ENCODE measurements at regions not wholly inside any gene's neighbourhood (a gene's known extent, or its start where the extent isn't known, plus 50 kb on each side); places are given as distances from the start of the nearest gene placed in this dataset.

DNA sequence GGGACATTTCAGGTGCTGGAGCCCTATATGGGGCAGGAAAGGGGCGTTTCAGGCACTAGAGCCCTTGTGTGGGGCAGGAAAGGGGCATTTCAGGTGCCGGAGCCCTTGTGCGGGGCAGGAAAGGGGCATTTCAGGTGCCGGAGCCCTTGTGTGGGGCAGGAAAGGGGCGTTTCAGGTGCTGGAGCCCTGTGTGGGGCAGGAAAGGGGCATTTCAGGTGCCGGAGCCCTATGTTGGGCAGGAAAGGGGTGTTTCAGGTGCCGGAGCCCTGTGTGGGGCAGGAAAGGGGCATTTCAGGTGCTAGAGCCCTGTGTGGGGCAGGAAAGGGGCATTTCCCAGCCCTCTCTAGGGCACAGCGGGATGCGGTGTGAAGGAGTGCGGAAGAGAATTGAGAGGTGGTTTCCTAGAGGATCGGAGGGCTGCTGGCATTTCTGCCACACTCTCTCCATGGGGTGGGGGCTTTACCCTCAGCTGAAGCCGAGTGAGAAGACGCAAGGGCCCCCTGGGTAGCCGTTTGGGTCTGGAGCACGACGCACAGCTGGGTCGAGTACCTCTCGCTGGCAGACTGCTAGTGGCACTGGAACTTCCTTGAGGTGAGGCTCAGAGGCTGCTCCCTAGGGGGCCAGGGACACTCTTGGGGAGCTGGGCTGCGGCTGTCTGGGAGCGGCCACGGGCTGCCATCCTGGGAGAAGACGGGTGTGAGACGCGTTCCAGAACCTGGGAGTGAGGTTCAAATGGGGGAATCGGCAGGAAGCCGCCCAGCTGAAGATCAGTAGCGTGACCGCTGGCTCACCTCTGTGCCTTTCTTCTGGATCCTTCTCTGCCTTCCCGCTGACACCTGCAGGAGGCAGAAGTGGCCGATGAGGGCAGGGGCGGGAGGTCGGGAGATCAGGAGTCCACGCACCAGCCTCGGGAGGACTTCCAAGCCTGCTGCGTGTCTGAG, 122.6 kb upstream of the IRX4 start:
- in situ Hi-C loops (cut with MboI; ENCODE audit: low pct_unique_long_range_greater_than_20kb in 2 of 9, low sequenced_read_pairs in 9 of 9, unreplicated experiment in 9 of 9): no loop called here
- no peak for ATAC-seq (replicated peaks in 6 of 8)
- H3K4me3 ChIP-seq: no peak overlapping the region
- H3K27ac ChIP-seq: no peak overlapping the region
- H3K4me1 ChIP-seq (replicated peaks in 1 of 2): no peaks in the 10 kb centered on the region
- 6 to 90% (median 67%) methylated on average over 3 to 8 of the region's 35 CpGs; no CpG with 5 or more reads in 5 of the 10 experiments for WGBS, 10 experiments

DNA sequence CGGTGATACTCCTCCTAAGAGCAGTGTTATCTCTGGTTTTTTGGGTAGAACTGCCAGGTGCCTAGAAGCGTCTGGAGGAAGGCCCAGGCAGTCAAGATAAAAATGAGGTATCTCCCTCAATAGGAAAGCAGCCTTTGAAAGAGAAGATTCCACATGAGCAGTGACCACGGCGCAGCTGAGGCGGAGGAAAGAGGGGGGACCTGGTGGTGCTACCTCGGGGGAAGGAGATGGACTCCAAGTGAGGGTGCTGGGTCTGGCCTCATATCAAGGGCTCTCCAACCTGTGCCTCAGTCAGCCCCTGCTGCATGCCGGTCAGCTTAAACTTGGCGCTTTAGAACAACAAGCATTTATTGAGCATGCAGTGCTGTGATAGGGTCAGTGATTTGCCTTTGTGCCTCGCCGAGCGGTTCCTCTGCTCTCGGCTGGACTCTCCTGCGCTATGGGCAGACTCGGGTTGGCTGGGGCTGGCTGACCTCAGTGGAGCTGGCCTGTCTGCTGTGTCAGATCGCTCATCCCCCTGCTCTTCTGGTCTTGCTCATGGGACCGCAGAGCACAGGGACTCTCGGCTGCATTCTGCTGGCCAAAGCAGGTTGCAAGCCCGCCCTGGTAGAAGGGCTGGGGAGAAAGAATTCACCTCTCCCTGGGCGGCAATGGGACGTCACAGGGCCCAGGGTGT, 121.1 kb upstream of the IRX4 start:
- in situ Hi-C loops (cut with MboI; ENCODE audit: low pct_unique_long_range_greater_than_20kb in 2 of 9, low sequenced_read_pairs in 9 of 9, unreplicated experiment in 9 of 9): no loop called here
- 31 to 100% (median 83%) methylated on average over 1 to 11 of the region's 20 CpGs; no CpG with 5 or more reads in 2 of the 10 experiments for WGBS, 10 experiments

DNA sequence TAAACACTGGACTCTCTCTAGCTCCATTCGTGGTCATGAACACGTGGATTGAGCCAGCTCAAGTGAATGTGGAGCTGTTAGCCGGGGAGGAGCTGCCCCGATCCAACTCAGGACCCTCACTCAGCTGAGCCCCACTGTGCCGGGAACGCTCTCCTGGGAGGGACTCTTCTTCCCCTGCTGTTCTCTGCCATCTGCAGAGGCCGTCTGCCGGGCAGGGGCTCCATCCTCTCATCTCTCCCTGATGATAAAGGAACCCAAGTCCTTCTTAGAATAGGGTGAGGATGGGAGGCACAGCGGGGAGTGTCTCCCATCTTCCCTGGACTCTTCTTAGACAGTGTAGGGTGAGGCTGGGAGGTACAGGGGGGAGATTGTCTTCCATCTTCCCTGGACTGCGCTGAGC, 120.5 kb upstream of the IRX4 start:
- WGBS, 10 experiments: 0 to 100% (median 51%) methylated on average over 1 to 7 of the region's 10 CpGs; no CpG with 5 or more reads in 2 of the 10 experiments
- ATAC-seq (replicated peaks in 6 of 8): no peak
- no peak overlapping the region for H3K4me3 ChIP-seq
- in situ Hi-C loops (cut with MboI; ENCODE audit: low pct_unique_long_range_greater_than_20kb in 2 of 9, low sequenced_read_pairs in 9 of 9, unreplicated experiment in 9 of 9): no loop called here
- H3K27ac ChIP-seq: no peak overlapping the region
- no peaks in the 10 kb centered on the region for H3K4me1 ChIP-seq (replicated peaks in 1 of 2)

More for the DNA sequence above, 121.1 kb upstream of the IRX4 start:
- ATAC-seq (replicated peaks in 6 of 8): no peak
- no peak overlapping the region for H3K4me3 ChIP-seq
- no peaks in the 10 kb centered on the region for H3K4me1 ChIP-seq (replicated peaks in 1 of 2)
- H3K27ac ChIP-seq: no peak overlapping the region

DNA sequence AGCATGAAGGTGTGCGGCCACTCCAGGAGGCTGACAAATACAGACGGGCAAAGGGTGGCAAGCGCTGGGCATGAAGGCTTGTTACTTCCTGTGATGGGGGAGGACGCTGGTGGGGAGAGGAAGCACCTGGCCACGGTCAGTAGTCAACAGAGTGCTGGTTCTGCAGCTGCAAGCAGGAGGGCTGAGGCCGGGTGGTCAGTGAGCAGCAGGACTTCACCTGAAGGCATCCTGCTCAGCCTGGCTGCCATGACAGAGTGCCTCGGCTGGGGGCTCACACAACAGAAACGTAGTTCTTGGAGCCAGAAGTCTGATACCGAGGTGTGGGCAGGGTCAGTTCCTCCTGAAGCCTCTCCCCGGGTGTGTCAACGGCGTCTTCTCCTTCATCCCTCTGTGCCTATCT, 118.6 kb upstream of the IRX4 start:
- in situ Hi-C loops (cut with MboI; ENCODE audit: low pct_unique_long_range_greater_than_20kb in 2 of 9, low sequenced_read_pairs in 9 of 9, unreplicated experiment in 9 of 9): no loop called here
- 20 to 100% (median 80%) methylated on average over 1 to 11 of the region's 12 CpGs; no CpG with 5 or more reads in 5 of the 10 experiments for WGBS, 10 experiments
- Histone ChIP-seq H3K4me1 (replicated peaks in 1 of 2) (no peaks in the 10 kb centered on the region), H3K4me3 (no peak overlapping the region), H3K27ac (no peak overlapping the region)
- ATAC-seq (replicated peaks in 6 of 8): no peak

DNA sequence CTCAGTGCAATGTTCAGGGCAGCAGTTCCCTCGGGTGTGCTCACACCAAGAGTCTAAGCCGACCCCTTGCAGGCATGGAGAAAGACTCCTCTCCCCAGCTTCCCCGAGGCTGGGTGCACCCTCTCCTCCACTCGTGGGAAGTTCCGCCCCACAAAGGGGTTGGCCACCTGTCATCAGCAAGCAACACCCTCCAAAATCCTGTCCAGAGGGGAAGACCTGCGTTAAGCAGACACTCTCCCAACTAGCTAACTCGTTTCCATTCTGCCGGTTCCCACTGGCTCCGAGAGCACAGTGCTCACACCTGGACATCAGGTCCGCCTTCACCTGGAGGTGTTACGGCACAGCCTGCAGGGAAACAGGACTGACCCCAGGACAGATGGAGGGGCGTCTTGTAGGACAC, 117.9 kb upstream of the IRX4 start:
- no peak for ATAC-seq (replicated peaks in 6 of 8)
- WGBS, 10 experiments: 67 to 89% (median 86%) methylated on average over 3 to 10 of the region's 12 CpGs; no CpG with 5 or more reads in 7 of the 10 experiments

DNA sequence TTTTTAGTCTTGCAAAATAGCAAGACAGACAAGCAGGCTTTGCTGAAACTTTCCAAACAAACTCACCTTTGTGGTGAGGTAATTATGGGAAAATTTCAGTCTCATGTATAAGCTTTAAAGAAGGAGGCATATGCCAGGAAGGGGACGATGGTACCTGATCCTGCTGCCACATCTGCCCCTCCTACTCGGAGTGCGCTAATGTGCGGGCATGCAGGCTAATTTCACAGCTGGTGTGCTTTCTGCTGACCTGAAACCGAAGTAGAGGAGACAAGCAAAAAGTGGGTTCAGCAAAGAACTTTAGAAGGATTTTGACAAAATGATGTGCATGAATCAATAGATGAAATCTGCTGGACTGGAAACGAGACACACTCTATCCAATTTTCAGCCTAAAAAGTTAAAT, 117.1 kb upstream of the IRX4 start:
- Histone ChIP-seq H3K27ac (no peak overlapping the region), H3K4me1 (replicated peaks in 1 of 2) (no peaks in the 10 kb centered on the region), H3K4me3 (no peak overlapping the region)
- in situ Hi-C loops (cut with MboI; ENCODE audit: low pct_unique_long_range_greater_than_20kb in 2 of 9, low sequenced_read_pairs in 9 of 9, unreplicated experiment in 9 of 9): no loop called here
- ATAC-seq (replicated peaks in 6 of 8): no peak
- 0 to 67% (median 36%) methylated on average over 1 to 6 of the region's 6 CpGs; no CpG with 5 or more reads in 1 of the 10 experiments for WGBS, 10 experiments

More for the DNA sequence above, 117.9 kb upstream of the IRX4 start:
- Histone ChIP-seq H3K27ac (no peak overlapping the region), H3K4me3 (no peak overlapping the region), H3K4me1 (replicated peaks in 1 of 2) (no peaks in the 10 kb centered on the region)
- in situ Hi-C loops (cut with MboI; ENCODE audit: low pct_unique_long_range_greater_than_20kb in 2 of 9, low sequenced_read_pairs in 9 of 9, unreplicated experiment in 9 of 9): no loop called here

DNA sequence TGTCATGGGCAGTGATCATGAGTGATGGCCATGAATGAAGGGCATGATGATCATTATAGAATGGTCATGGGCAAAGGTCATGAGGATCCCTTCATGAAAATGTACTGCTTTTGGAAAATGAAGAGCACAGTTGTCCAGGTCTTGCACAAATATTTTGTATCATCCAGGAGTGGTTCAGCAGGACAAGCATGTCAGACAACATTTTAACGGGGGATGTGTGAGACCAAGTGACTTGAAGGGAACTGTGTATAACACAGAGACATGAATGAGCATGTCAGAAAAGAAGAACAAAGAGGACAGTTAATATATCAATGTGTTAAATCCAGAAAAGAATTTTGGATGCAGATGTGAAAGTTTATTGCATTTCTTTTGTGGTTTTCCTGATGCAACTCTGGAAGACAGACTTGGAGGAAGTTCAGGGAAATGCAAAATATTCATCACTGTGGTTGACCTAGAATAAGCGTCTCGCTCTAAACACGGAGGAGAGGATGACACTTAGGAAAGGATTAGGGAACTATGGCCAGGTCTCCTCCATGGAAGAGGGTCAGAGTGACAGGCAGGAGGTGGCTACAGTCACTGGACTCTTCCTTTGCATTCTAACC, 116.1 kb upstream of the IRX4 start:
- no peaks in the 10 kb centered on the region for H3K4me1 ChIP-seq (replicated peaks in 1 of 2)
- WGBS, 10 experiments: 0 to 100% (median 77%) methylated on average over 1 to 4 of the region's 4 CpGs
- in situ Hi-C loops (cut with MboI; ENCODE audit: low pct_unique_long_range_greater_than_20kb in 2 of 9, low sequenced_read_pairs in 9 of 9, unreplicated experiment in 9 of 9): no loop called here

DNA sequence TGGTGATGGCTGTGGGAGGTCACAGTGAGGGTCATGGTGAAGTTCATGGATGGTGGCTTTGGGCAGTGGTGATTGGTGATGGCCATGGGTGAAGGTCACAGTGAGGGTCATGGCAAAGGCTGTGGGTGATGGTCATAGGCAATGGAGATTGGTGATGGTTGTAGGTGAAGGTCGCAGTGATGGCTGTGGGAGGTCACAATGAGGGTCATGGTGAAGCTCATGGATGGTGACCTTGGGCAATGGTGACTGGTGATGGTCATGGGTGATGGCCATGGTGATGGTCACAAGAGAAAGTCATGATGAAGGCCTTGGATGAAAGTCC, 115.6 kb upstream of the IRX4 start:
- H3K4me3 ChIP-seq: no peak overlapping the region
- H3K4me1 ChIP-seq (replicated peaks in 1 of 2): no peaks in the 10 kb centered on the region
- 0 to 100% (median 15%) methylated on average over 1 of the region's 1 CpG; no CpG with 5 or more reads in 4 of the 10 experiments for WGBS, 10 experiments
- H3K27ac ChIP-seq: no peak overlapping the region
- no peak for ATAC-seq (replicated peaks in 6 of 8)
- in situ Hi-C loops (cut with MboI; ENCODE audit: low pct_unique_long_range_greater_than_20kb in 2 of 9, low sequenced_read_pairs in 9 of 9, unreplicated experiment in 9 of 9): no loop called here

More for the DNA sequence above, 116.1 kb upstream of the IRX4 start:
- no peak overlapping the region for H3K4me3 ChIP-seq
- no peak overlapping the region for H3K27ac ChIP-seq
- no peak for ATAC-seq (replicated peaks in 6 of 8)

DNA sequence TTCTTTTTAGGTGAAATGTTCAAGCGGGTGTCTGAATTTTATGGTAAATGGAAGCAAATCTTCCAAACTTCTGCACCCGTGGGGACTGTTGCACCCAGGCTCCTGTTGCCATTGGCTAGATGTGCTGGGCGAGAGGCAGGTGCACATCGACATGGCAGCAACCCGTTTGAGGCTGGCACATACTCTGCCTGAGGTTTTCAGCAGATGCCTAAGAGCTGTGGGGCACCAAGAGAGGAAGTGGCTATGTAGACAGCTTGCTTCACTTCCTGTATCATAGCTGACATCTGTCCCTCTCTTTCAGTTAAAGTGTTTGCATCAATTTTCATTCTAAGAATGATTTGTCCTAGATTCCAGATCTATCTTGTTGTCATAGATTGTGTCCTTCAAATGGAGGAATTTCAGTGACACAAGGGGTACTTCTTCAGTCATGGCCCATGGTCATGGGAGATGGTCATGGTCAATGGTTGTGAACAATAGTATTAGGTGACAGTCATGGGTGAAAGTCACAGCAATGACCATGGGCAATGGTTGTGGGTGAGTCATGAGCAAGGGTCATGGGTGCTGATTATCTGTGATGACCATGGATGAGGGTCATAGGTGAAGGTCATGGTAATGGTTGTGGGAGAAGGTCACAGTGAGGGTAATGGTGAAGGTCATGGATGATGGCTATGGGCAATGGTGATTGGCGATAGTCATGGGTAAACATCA, 115.1 kb upstream of the IRX4 start:
- 0 to 89% (median 62%) methylated on average over 1 to 6 of the region's 6 CpGs; no CpG with 5 or more reads in 1 of the 10 experiments for WGBS, 10 experiments
- ATAC-seq (replicated peaks in 6 of 8): no peak
- no peak overlapping the region for H3K4me3 ChIP-seq
- H3K4me1 ChIP-seq (replicated peaks in 1 of 2): no peaks in the 10 kb centered on the region
- no peak overlapping the region for H3K27ac ChIP-seq
- in situ Hi-C loops (cut with MboI; ENCODE audit: low pct_unique_long_range_greater_than_20kb in 2 of 9, low sequenced_read_pairs in 9 of 9, unreplicated experiment in 9 of 9): no loop called here

DNA sequence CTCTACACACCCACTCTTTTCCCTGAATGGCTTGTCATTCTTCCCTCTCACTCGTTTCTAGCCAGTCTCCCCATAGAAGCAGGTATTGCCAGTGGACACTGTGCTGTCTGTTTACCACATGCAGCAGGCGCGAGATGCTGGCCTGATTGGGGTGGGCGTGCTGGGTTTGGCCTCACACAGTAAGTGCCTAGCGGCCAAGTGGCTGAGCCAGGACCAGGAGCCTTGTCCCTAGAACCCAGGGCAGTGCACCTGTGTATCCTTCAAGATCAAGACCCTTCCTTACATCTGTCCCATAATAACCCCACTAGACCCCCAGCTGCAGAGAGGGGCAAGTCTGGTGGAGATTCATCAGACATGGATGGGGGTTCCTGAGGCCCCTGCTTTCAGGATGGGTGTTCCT, 112.8 kb upstream of the IRX4 start:
- in situ Hi-C loops (cut with MboI; ENCODE audit: low pct_unique_long_range_greater_than_20kb in 2 of 9, low sequenced_read_pairs in 9 of 9, unreplicated experiment in 9 of 9): no loop called here
- ATAC-seq (replicated peaks in 6 of 8): no peak
- Histone ChIP-seq H3K4me3 (no peak overlapping the region), H3K27ac (no peak overlapping the region), H3K4me1 (replicated peaks in 1 of 2) (no peaks in the 10 kb centered on the region)
- WGBS, 10 experiments: 60 to 87% methylated on average over 1 to 3 of the region's 5 CpGs; no CpG with 5 or more reads in 8 of the 10 experiments

DNA sequence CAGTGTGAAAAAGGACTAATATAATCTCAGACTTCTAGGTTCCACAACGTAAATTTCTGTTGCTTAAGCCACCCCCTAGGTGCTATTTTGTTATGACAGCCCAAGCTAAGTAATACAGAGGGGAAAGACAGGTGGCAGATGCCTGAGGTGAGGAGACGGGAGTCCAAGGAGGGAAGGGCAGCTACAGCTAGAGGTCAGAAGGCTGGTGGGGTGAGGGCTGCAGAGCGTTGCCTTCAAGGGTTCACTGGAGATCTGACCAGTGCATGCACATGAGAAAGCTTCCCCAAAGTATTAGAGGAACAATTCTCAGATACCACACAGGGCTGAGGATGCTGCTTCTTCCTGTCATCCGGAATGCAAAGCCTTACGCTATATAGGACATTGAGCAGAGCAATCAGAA, 104.7 kb upstream of the IRX4 start:
- no peak for ATAC-seq (replicated peaks in 6 of 8)
- H3K27ac ChIP-seq: no peak overlapping the region
- no peak overlapping the region for H3K4me3 ChIP-seq
- H3K4me1 ChIP-seq (replicated peaks in 1 of 2): no peaks in the 10 kb centered on the region
- in situ Hi-C loops (cut with MboI; ENCODE audit: low pct_unique_long_range_greater_than_20kb in 2 of 9, low sequenced_read_pairs in 9 of 9, unreplicated experiment in 9 of 9): no loop called here
- 4 to 95% (median 47%) methylated on average over 1 to 5 of the region's 5 CpGs; no CpG with 5 or more reads in 1 of the 10 experiments for WGBS, 10 experiments

DNA sequence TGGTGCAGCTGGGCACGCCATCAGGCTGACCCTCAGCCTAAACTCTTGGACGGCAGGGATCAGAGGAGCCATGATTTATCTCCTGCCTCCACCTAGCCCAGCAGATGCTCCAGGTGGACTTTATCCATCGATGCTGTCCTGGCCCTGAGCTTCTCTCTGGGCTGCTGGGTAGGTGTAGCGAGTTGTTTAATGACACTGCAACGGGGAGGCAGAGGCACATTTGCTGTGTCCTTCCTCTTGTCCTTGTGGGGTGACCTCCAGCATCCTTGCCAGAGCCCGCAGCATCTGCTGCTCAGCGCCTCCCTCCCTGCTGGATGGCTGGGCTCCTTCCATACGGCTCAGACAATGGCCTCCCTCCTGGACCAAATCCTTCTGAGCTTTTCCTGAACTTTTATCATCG, 103.1 kb upstream of the IRX4 start:
- Histone ChIP-seq H3K4me1 (replicated peaks in 1 of 2) (no peaks in the 10 kb centered on the region), H3K4me3 (no peak overlapping the region), H3K27ac (no peak overlapping the region)
- ATAC-seq (replicated peaks in 6 of 8): no peak
- in situ Hi-C loops (cut with MboI; ENCODE audit: low pct_unique_long_range_greater_than_20kb in 2 of 9, low sequenced_read_pairs in 9 of 9, unreplicated experiment in 9 of 9): no loop called here
- 0 to 100% (median 79%) methylated on average over 1 to 6 of the region's 9 CpGs; no CpG with 5 or more reads in 2 of the 10 experiments for WGBS, 10 experiments

Measured in motor neuron (in vitro differentiated cells).